Suprapubic skin (tissue), 4 donors: ENCODE measurements at regions not wholly inside any gene's neighbourhood (a gene's known extent, or its start where the extent isn't known, plus 50 kb on each side); places are given as distances from the start of the nearest gene placed in this dataset.
A peak's percentile ranks its signal among the peaks of the same experiment; 100 is the strongest.

Experiments
- DNase-seq, 2 donors: peaks; one replicate each; pipeline ENCODE4 v3.0.0-alpha.2; 2019; ENCODE audit warnings: low spot score in 2 of 2
- H3K27ac ChIP-seq: fragments of 200-600 bp; sonication (generic); one replicate; pipeline ENCODE4 v1.5.1; 2019
- H3K27me3 ChIP-seq: fragments of 200-600 bp; sonication (generic); one replicate; pipeline ENCODE4 v1.5.1; 2019
- H3K36me3 ChIP-seq: fragments of 200-600 bp; sonication (generic); one replicate; pipeline ENCODE4 v1.5.1; 2019
- H3K4me1 ChIP-seq: fragments of 200-600 bp; sonication (generic); one replicate; pipeline ENCODE4 v1.5.1; 2019
- H3K4me3 ChIP-seq: fragments of 200-600 bp; sonication (generic); one replicate; pipeline ENCODE4 v1.5.1; 2019; ENCODE audit warnings: mild to moderate bottlenecking
- H3K9me3 ChIP-seq: fragments of 200-600 bp; sonication (generic); one replicate; pipeline ENCODE4 v1.5.1; 2019
- CTCF ChIP-seq, 2 donors: fragments of 200-600 bp in 1 of 2; fragments of 450-650 bp in 1 of 2; sonication (generic) in 1 of 2; IDR thresholded peaks; one replicate each; pipeline ENCODE4 v1.5.1; 2016 to 2019; ENCODE audit warnings: antibody characterized with exemption in 2 of 2, mild to moderate bottlenecking in 1 of 2, moderate library complexity in 1 of 2
- EP300 ChIP-seq: sonication (generic); formaldehyde crosslinking; IDR thresholded peaks from one replicate; pipeline ENCODE4 v1.6.1; 2017; ENCODE audit warnings: antibody characterized with exemption
- POLR2A ChIP-seq, 2 donors: fragments of 450-650 bp; IDR thresholded peaks; one replicate each; pipeline ENCODE4 v1.6.1; 2017; ENCODE audit warnings: antibody characterized with exemption in 2 of 2, mild to moderate bottlenecking in 2 of 2, moderate library complexity in 2 of 2
- POLR2AphosphoS5 ChIP-seq, 3 donors: sonication (generic); formaldehyde crosslinking; IDR thresholded peaks; one replicate each; pipeline ENCODE4 v1.6.1; 2017; ENCODE audit warnings: antibody characterized with exemption in 3 of 3
- WGBS: methylation state at CpG from one replicate; pipeline ENCODE4 v1.1.5; 2018; 5-methylcytosine and 5-hydroxymethylcytosine counted together

GRCh38 chr10:11397077-11397965 is 214.1 kb downstream of the USP6NL start:
- no peak overlapping the region for H3K4me3 ChIP-seq
- TF ChIP-seq EP300 (no peak), CTCF (IDR thresholded peaks at IDR 0.05) (no peak), POLR2AphosphoS5 (IDR thresholded peaks at IDR 0.05) (no peak), POLR2A (IDR thresholded peaks at IDR 0.05) (no peak)
- peak; percentile 19 to 68 for DNase-seq

GRCh38 chr10:11396311-11396955 is 215.0 kb downstream of the USP6NL start:
- H3K36me3 ChIP-seq: no peaks in the 10 kb centered on the region
- DNase-seq: peak; percentile 37 to 44
- no peak overlapping the region for H3K27ac ChIP-seq
- no peaks in the 10 kb centered on the region for H3K9me3 ChIP-seq
- H3K27me3 ChIP-seq: no peaks in the 10 kb centered on the region
- TF ChIP-seq POLR2A (IDR thresholded peaks at IDR 0.05) (no peak), EP300 (no peak), CTCF (IDR thresholded peaks at IDR 0.05) (no peak), POLR2AphosphoS5 (IDR thresholded peaks at IDR 0.05) (no peak)
- H3K4me1 ChIP-seq: peaks cover 3% of the 10 kb centered on the region
- H3K4me3 ChIP-seq: no peak overlapping the region
- WGBS: 93% methylated on average over 13 of the region's 17 CpGs

More at GRCh38 chr10:11397077-11397965, 214.1 kb downstream of the USP6NL start:
- H3K27me3 ChIP-seq: no peaks in the 10 kb centered on the region
- H3K4me1 ChIP-seq: peaks cover 3% of the 10 kb centered on the region
- no peaks in the 10 kb centered on the region for H3K36me3 ChIP-seq
- WGBS: 82% methylated on average over 15 of the region's 21 CpGs
- H3K27ac ChIP-seq: no peak overlapping the region
- no peaks in the 10 kb centered on the region for H3K9me3 ChIP-seq

GRCh38 chr10:11395581-11396310 is 215.7 kb downstream of the USP6NL start:
- 87% methylated on average over 13 of the region's 15 CpGs for WGBS
- H3K9me3 ChIP-seq: no peaks in the 10 kb centered on the region

GRCh38 chr10:11395161-11395560 is 216.3 kb downstream of the USP6NL start:
- peak in 1 of 2 donors; percentile 14 for DNase-seq
- Histone ChIP-seq H3K36me3 (no peaks in the 10 kb centered on the region), H3K4me1 (peaks cover 3% of the 10 kb centered on the region), H3K4me3 (no peak overlapping the region), H3K9me3 (no peaks in the 10 kb centered on the region), H3K27ac (no peak overlapping the region), H3K27me3 (no peaks in the 10 kb centered on the region)
- no peak for TF ChIP-seq POLR2A (IDR thresholded peaks at IDR 0.05)
- TF ChIP-seq POLR2AphosphoS5 (IDR thresholded peaks at IDR 0.05): no peak
- TF ChIP-seq CTCF (IDR thresholded peaks at IDR 0.05): no peak
- TF ChIP-seq EP300: no peak
- 78% methylated on average over 2 of the region's 2 CpGs for WGBS

More at GRCh38 chr10:11395581-11396310, 215.7 kb downstream of the USP6NL start:
- peaks cover 3% of the 10 kb centered on the region for H3K4me1 ChIP-seq
- TF ChIP-seq POLR2AphosphoS5 (IDR thresholded peaks at IDR 0.05) (no peak), EP300 (no peak), CTCF (IDR thresholded peaks at IDR 0.05) (no peak), POLR2A (IDR thresholded peaks at IDR 0.05) (no peak)
- no peaks in the 10 kb centered on the region for H3K36me3 ChIP-seq
- no peaks in the 10 kb centered on the region for H3K27me3 ChIP-seq
- peak in 1 of 2 donors; percentile 53 for DNase-seq
- no peak overlapping the region for H3K27ac ChIP-seq
- H3K4me3 ChIP-seq: no peak overlapping the region
